ENCODE measurements at regions not wholly inside any gene's neighbourhood (a gene's known extent, or its start where the extent isn't known, plus 50 kb on each side); places are given as distances from the start of the nearest gene placed in this dataset.

DNA sequence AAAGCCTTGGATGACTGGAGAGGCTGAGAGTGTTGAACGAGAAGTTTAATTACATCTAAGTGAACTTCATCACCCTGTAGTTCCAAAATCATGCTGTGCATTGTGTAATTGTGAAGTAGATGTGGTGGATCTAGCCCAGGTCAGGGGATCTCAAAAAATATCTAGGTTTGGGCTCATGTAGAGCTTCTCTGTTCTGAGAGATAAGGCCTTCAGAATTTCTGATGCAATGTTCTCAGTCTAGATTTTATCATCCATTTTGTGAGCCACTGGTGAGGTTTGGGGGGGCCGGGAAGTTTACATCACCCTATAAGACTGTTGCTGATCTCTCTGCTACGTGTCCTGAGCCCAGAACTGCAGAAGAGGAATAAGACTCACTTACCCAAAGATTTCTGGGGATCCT lies 719.4 kb downstream of the SOCS6 start:
- TF ChIP-seq YY1 (IDR thresholded peaks at IDR 0.05; ENCODE audit: insufficient read depth, insufficient read length) (no peak), SUZ12 (IDR thresholded peaks at IDR 0.05; ENCODE audit: extremely low read depth, insufficient read depth, insufficient read length) (no peak), ZNF274 (IDR thresholded peaks at IDR 0.05; ENCODE audit: low read depth, low read length) (no peak)
